OCI-LY3 (cell line): ENCODE measurements at regions not wholly inside any gene's neighbourhood (a gene's known extent, or its start where the extent isn't known, plus 50 kb on each side); places are given as distances from the start of the nearest gene placed in this dataset.
"Not testable (repeated sequence)": the region's sequence is repeated elsewhere in the genome, so short reads cannot be mapped to it uniquely, and the experiment has no call there.

Source experiments
- H2AFZ ChIP-seq: fragments of 200-600, 300-600 bp; shearing (Covaris generic); 2 replicates; pipeline ENCODE4 v1.6.0; 2014; ENCODE audit warnings: antibody characterized with exemption, low read depth, low read length
- H3K27ac ChIP-seq: fragments of 200-600, 300-600 bp; sonication (generic); 2 replicates; pipeline ENCODE4 v1.5.1; 2014; ENCODE audit warnings: mild to moderate bottlenecking, low read length, moderate library complexity, mixed read lengths
- H3K27me3 ChIP-seq: fragments of 200-600, 300-600 bp; sonication (generic); 2 replicates; pipeline ENCODE4 v1.6.1; 2014; ENCODE audit warnings: low read depth, low read length, mixed read lengths
- H3K36me3 ChIP-seq: fragments of 200-600, 300-600 bp; sonication (generic); replicated peaks from 2 replicates; pipeline ENCODE3; 2014; ENCODE audit warnings: low read depth, low read length, mixed read lengths
- H3K4me1 ChIP-seq: fragments of 300-600, 200-600 bp; sonication (generic); 2 replicates; pipeline ENCODE4 v1.6.1; 2014; ENCODE audit warnings: low read length, mixed read lengths
- H3K4me2 ChIP-seq: fragments of 200-600, 300-600 bp; sonication (generic); 2 replicates; pipeline ENCODE4 v1.6.1; 2014; ENCODE audit warnings: low read length, mixed read lengths
- H3K4me3 ChIP-seq: fragments of 300-600, 200-600 bp; sonication (generic); 2 replicates; pipeline ENCODE4 v1.5.1; 2014; ENCODE audit warnings: antibody characterized with exemption, mild to moderate bottlenecking, low read length, moderate library complexity
- H3K79me2 ChIP-seq: fragments of 300-600, 200-600 bp; shearing (Covaris generic); 2 replicates; pipeline ENCODE4 v1.6.1; 2014; ENCODE audit warnings: mild to moderate bottlenecking, low read length, mixed read lengths
- H3K9ac ChIP-seq: fragments of 300-600, 200-600 bp; shearing (Covaris generic); 2 replicates; pipeline ENCODE4 v1.6.0; 2014; ENCODE audit warnings: mild to moderate bottlenecking, low read length, moderate library complexity
- H3K9me3 ChIP-seq: fragments of 200-600, 300-600 bp; shearing (Covaris generic); 2 replicates; pipeline ENCODE4 v1.6.1; 2014; ENCODE audit warnings: low read length, mixed read lengths; ENCODE audit not compliant: insufficient read depth
- H4K20me1 ChIP-seq: fragments of 200-600, 300-600 bp; sonication (generic); 2 replicates; pipeline ENCODE4 v1.6.1; 2016; ENCODE audit warnings: low read length, mixed read lengths; ENCODE audit not compliant: insufficient read depth

DNA sequence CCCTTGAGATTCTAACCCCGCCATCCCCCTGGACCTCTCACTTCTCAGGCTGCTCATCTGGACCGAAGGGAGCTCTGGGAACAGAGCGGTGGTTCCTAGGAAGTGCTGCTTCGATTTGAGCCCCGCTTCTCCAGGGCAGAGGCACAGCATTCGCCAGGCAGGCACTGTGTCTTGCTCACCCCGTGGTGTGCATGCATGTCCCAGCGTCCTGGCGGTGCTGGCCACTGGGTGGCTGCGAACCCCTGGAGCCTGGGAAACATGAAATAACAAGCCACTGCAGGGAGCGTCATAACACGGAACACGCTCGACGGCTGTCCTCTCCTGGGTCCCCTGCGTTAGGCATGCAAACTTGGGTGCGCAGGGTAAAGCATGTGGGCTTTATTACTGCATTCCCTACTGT, 4040.3 kb upstream of the TPTE start:
- H3K4me2 ChIP-seq, H3K79me2 ChIP-seq, H3K36me3 ChIP-seq, H3K9ac ChIP-seq, H3K27ac ChIP-seq, H3K4me3 ChIP-seq, H2AFZ ChIP-seq, H3K4me1 ChIP-seq, H3K9me3 ChIP-seq, H4K20me1 ChIP-seq, H3K27me3 ChIP-seq: not testable (repeated sequence)

- H3K79me2 ChIP-seq, H3K4me2 ChIP-seq, H3K36me3 ChIP-seq, H3K27ac ChIP-seq, H3K9me3 ChIP-seq, H3K4me1 ChIP-seq, H3K9ac ChIP-seq, H3K4me3 ChIP-seq, H3K27me3 ChIP-seq, H2AFZ ChIP-seq, H4K20me1 ChIP-seq: not testable (repeated sequence)
These were observed 4038.8 kb upstream of the TPTE start for GRCh38 chr21:6482616-6483015.

- not testable (repeated sequence) for H3K4me3 ChIP-seq, H3K27me3 ChIP-seq, H3K4me2 ChIP-seq, H3K9ac ChIP-seq, H3K27ac ChIP-seq, H2AFZ ChIP-seq, H3K4me1 ChIP-seq, H3K79me2 ChIP-seq, H3K9me3 ChIP-seq, H4K20me1 ChIP-seq, H3K36me3 ChIP-seq
These were observed 4037.7 kb upstream of the TPTE start for GRCh38 chr21:6483645-6484044.

- H3K4me2 ChIP-seq, H3K27me3 ChIP-seq, H3K4me3 ChIP-seq, H3K9ac ChIP-seq, H3K79me2 ChIP-seq, H3K9me3 ChIP-seq, H3K27ac ChIP-seq, H4K20me1 ChIP-seq, H2AFZ ChIP-seq, H3K4me1 ChIP-seq, H3K36me3 ChIP-seq: not testable (repeated sequence)
These were observed 4034.6 kb upstream of the TPTE start for GRCh38 chr21:6486821-6487220.

- H3K4me1 ChIP-seq, H4K20me1 ChIP-seq, H3K79me2 ChIP-seq, H3K9me3 ChIP-seq, H3K4me3 ChIP-seq, H3K4me2 ChIP-seq, H3K9ac ChIP-seq, H3K27me3 ChIP-seq, H3K27ac ChIP-seq, H2AFZ ChIP-seq, H3K36me3 ChIP-seq: not testable (repeated sequence)
These were observed 4028.7 kb upstream of the TPTE start for GRCh38 chr21:6492691-6493090.

DNA sequence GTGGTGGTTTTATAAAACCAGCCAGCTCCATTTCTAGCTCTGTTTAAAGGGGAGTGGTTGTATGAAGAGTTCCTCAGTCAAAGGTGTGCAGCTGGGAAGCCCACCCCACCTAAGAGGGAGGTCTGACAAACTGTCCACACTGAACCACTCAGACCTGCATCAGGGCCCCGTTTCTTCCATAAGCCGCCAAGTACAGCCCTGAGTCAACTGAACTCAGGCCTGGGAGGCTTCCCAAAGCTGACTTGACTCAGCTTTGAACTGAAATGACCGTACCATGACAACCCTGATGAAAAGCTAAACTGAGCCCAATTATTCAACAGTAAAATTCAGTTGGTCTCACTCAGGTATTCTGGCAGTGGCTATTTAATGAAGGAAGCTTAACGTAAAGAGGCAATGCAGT, 4027.4 kb upstream of the TPTE start:
- H2AFZ ChIP-seq, H3K27ac ChIP-seq, H3K9ac ChIP-seq, H3K4me1 ChIP-seq, H3K4me2 ChIP-seq, H3K36me3 ChIP-seq, H3K9me3 ChIP-seq, H3K27me3 ChIP-seq, H4K20me1 ChIP-seq, H3K4me3 ChIP-seq, H3K79me2 ChIP-seq: not testable (repeated sequence)

DNA sequence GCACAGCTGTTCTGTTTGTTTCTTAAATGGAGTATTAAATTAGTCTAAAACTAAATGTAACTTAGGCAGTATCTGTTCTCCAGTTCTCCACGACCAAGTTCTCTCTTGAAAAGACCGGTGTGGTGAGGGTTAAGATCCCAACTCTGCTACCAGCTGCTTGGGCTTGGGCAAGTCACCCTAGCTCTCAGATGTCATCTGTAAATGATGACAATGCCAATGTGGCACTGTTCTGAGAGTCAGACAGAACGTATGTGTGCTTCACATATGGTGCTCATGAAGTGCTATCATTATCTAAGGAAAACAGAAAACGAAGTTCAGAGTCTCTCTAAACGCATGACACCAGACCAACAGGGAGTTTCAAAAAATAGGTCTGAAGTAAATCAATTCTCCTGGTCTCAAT, 4025.0 kb upstream of the TPTE start:
- not testable (repeated sequence) for H2AFZ ChIP-seq, H3K4me3 ChIP-seq, H3K9me3 ChIP-seq, H4K20me1 ChIP-seq, H3K4me2 ChIP-seq, H3K27ac ChIP-seq, H3K4me1 ChIP-seq, H3K27me3 ChIP-seq, H3K9ac ChIP-seq, H3K36me3 ChIP-seq, H3K79me2 ChIP-seq

DNA sequence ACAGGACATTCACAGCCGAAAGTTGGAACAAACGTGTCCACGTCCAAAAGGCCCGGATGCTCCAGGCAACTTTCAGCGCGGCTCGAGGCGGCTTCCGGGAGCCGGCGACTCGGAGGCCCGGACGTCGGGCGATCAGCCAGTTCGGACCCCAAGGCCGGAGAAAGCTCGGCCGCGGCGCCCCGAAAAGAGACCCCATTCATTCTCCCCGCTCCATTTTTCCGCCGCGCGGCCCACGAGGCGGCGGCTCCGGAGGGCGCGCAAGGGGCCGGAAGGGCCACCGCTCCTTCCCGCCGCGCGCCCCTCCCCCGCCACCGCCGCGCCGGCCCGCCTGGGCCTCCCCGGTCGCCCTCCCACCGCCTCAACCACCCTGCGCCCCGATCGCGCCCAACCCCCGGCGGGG, 4022.7 kb upstream of the TPTE start:
- not testable (repeated sequence) for H3K27ac ChIP-seq, H4K20me1 ChIP-seq, H3K4me2 ChIP-seq, H3K4me1 ChIP-seq, H3K27me3 ChIP-seq, H2AFZ ChIP-seq, H3K36me3 ChIP-seq, H3K79me2 ChIP-seq, H3K9me3 ChIP-seq
- Histone ChIP-seq H3K4me3 (peak overlapping the region; percentile 65), H3K9ac (peak overlapping the region; percentile 13; the same call in 1 of the 2 replicates)

GRCh38 chr21:6499128-6499826, 4022.1 kb upstream of the TPTE start:
- not testable (repeated sequence) for H3K4me2 ChIP-seq, H3K36me3 ChIP-seq, H3K4me1 ChIP-seq, H3K27ac ChIP-seq, H3K9me3 ChIP-seq, H2AFZ ChIP-seq, H3K27me3 ChIP-seq, H3K79me2 ChIP-seq, H3K9ac ChIP-seq, H4K20me1 ChIP-seq, H3K4me3 ChIP-seq

DNA sequence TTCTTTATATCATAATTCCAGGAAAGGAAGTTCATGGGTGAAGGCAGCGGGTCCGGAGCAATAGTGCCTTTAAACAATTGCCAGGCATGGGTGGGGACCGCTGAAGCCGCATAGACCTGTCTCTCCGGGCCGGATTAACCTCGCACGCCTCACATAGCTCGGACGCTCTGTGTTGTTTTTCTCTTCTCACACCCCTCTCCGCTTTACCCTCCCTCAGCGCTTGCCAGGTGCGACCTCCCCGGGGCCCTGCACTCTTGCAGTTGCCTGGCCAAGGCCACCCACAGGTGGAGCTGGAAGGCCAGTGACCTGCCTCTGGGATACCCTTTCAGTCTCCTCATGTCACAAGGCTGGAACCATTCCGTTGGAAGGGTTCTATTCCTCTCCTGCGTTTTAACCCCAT, 4021.5 kb upstream of the TPTE start:
- H3K4me1 ChIP-seq, H3K27me3 ChIP-seq, H2AFZ ChIP-seq, H4K20me1 ChIP-seq, H3K4me2 ChIP-seq, H3K9me3 ChIP-seq, H3K9ac ChIP-seq, H3K27ac ChIP-seq, H3K4me3 ChIP-seq, H3K79me2 ChIP-seq, H3K36me3 ChIP-seq: not testable (repeated sequence)
